ENCODE measurements at regions not wholly inside any gene's neighbourhood (a gene's known extent, or its start where the extent isn't known, plus 50 kb on each side); places are given as distances from the start of the nearest gene placed in this dataset.

DNA sequence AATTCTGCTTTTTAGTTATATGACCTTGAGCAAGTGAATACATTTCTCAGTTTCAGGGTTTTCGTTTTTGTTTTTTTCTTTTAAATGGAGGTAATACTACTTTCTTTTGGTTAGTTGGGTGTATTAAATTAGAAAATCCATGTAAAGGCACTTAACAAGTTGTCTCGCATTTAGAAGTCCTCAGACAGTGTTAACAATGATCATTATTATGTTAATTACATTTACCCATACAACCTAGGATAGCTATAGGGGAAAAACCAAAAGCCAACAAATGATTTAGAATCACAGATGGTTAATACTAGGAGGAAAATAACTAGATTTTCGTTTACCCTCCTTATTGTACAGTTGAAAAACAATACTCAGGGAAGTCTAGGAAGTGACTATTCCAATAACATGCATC lies 972.2 kb upstream of the WWC1 start:
- Histone ChIP-seq H3K4me1 (ENCODE audit: insufficient read depth, low read length, poor library complexity, severe bottlenecking) (no peaks in the 10 kb centered on the region), H3K27ac (ENCODE audit: low read depth, low read length, poor library complexity, severe bottlenecking) (no peak overlapping the region), H3K9me2 (ENCODE audit: insufficient read depth, low read length) (no peaks in the 10 kb centered on the region), H3K4me3 (ENCODE audit: low read depth, low read length, poor library complexity, severe bottlenecking) (no peak overlapping the region), H3K9me3 (ENCODE audit: low read length) (no peaks in the 10 kb centered on the region), H4K20me1 (ENCODE audit: insufficient read depth, low read length) (no peaks in the 10 kb centered on the region), H3K4me2 (ENCODE audit: low read length) (no peak overlapping the region), H3K36me3 (ENCODE audit: insufficient read depth, low read length) (no peaks in the 10 kb centered on the region), H2AFZ (ENCODE audit: low read length) (no peak overlapping the region), H3K79me2 (ENCODE audit: insufficient read depth, low read depth, low read length) (no peaks in the 10 kb centered on the region)
- intact Hi-C loops (cut with micrococcal nuclease; ENCODE audit: unreplicated experiment) = no loop called here
- no peak for TF ChIP-seq EZH2phosphoT487 (IDR thresholded peaks at IDR 0.05; ENCODE audit: borderline replicate concordance, low read depth, low read length)
- TF ChIP-seq, protein P1, sequence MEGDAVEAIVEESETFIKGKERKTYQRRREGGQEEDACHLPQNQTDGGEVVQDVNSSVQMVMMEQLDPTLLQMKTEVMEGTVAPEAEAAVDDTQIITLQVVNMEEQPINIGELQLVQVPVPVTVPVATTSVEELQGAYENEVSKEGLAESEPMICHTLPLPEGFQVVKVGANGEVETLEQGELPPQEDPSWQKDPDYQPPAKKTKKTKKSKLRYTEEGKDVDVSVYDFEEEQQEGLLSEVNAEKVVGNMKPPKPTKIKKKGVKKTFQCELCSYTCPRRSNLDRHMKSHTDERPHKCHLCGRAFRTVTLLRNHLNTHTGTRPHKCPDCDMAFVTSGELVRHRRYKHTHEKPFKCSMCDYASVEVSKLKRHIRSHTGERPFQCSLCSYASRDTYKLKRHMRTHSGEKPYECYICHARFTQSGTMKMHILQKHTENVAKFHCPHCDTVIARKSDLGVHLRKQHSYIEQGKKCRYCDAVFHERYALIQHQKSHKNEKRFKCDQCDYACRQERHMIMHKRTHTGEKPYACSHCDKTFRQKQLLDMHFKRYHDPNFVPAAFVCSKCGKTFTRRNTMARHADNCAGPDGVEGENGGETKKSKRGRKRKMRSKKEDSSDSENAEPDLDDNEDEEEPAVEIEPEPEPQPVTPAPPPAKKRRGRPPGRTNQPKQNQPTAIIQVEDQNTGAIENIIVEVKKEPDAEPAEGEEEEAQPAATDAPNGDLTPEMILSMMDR (conservative IDR thresholded peaks at IDR 0.05; ENCODE audit: low read length) = no peak
- POLR2A ChIA-PET = no interaction called here
- BruUV-seq (replicated peaks) = no TSS peak
- DNase-seq (ENCODE audit: low spot score) = no peak
- CTCF ChIA-PET (ENCODE audit: unreplicated experiment) = no interaction called here

GRCh38 chr5:167320019-167320418 lies 971.4 kb upstream of the WWC1 start:
- no peak overlapping the region for H2AFZ ChIP-seq (ENCODE audit: low read length)
- H3K27ac ChIP-seq (ENCODE audit: low read depth, low read length, poor library complexity, severe bottlenecking) = no peak overlapping the region
- no TSS peak for BruUV-seq (replicated peaks)
- H3K4me2 ChIP-seq (ENCODE audit: low read length) = no peak overlapping the region
- TF ChIP-seq EZH2phosphoT487 (IDR thresholded peaks at IDR 0.05; ENCODE audit: borderline replicate concordance, low read depth, low read length) = no peak
- TF ChIP-seq, protein P1 (conservative IDR thresholded peaks at IDR 0.05; ENCODE audit: low read length) = no peak
- H3K9me3 ChIP-seq (ENCODE audit: low read length) = no peaks in the 10 kb centered on the region
- DNase-seq (ENCODE audit: low spot score) = no peak
- H3K79me2 ChIP-seq (ENCODE audit: insufficient read depth, low read depth, low read length) = no peaks in the 10 kb centered on the region
- H3K4me1 ChIP-seq (ENCODE audit: insufficient read depth, low read length, poor library complexity, severe bottlenecking) = no peaks in the 10 kb centered on the region
- H3K9me2 ChIP-seq (ENCODE audit: insufficient read depth, low read length) = no peaks in the 10 kb centered on the region
- ChIA-PET POLR2A (no interaction called here), CTCF (ENCODE audit: unreplicated experiment) (no interaction called here)
- no peaks in the 10 kb centered on the region for H3K36me3 ChIP-seq (ENCODE audit: insufficient read depth, low read length)
- intact Hi-C loops (cut with micrococcal nuclease; ENCODE audit: unreplicated experiment) = no loop called here
- no peaks in the 10 kb centered on the region for H4K20me1 ChIP-seq (ENCODE audit: insufficient read depth, low read length)
- H3K4me3 ChIP-seq (ENCODE audit: low read depth, low read length, poor library complexity, severe bottlenecking) = no peak overlapping the region

GRCh38 chr5:167332309-167332708 lies 959.1 kb upstream of the WWC1 start:
- CTCF ChIA-PET (ENCODE audit: unreplicated experiment) = no interaction called here
- no TSS peak for BruUV-seq (replicated peaks)
- no peaks in the 10 kb centered on the region for H3K9me2 ChIP-seq (ENCODE audit: insufficient read depth, low read length)

More at GRCh38 chr5:167332309-167332708, 959.1 kb upstream of the WWC1 start:
- H3K9me3 ChIP-seq (ENCODE audit: low read length) = no peaks in the 10 kb centered on the region
- intact Hi-C loops (cut with micrococcal nuclease; ENCODE audit: unreplicated experiment) = no loop called here
- no peaks in the 10 kb centered on the region for H3K36me3 ChIP-seq (ENCODE audit: insufficient read depth, low read length)
- no peaks in the 10 kb centered on the region for H3K79me2 ChIP-seq (ENCODE audit: insufficient read depth, low read depth, low read length)
- H3K4me2 ChIP-seq (ENCODE audit: low read length) = no peak overlapping the region
- H3K27ac ChIP-seq (ENCODE audit: low read depth, low read length, poor library complexity, severe bottlenecking) = no peak overlapping the region
- DNase-seq (ENCODE audit: low spot score) = no peak
- H2AFZ ChIP-seq (ENCODE audit: low read length) = no peak overlapping the region
- no peaks in the 10 kb centered on the region for H3K4me1 ChIP-seq (ENCODE audit: insufficient read depth, low read length, poor library complexity, severe bottlenecking)
- POLR2A ChIA-PET = interaction anchor here (0.5 kb wide), 1 partner anchor 23 kb away, joined by 7 read pairs; no protein-coding TSS in a partner anchor
- TF ChIP-seq EZH2phosphoT487 (IDR thresholded peaks at IDR 0.05; ENCODE audit: borderline replicate concordance, low read depth, low read length) = no peak
- TF ChIP-seq, protein P1 (conservative IDR thresholded peaks at IDR 0.05; ENCODE audit: low read length) = no peak
- H4K20me1 ChIP-seq (ENCODE audit: insufficient read depth, low read length) = no peaks in the 10 kb centered on the region
- H3K4me3 ChIP-seq (ENCODE audit: low read depth, low read length, poor library complexity, severe bottlenecking) = no peak overlapping the region
